NCI-H1048 (cell line): ENCODE measurements at regions not wholly inside any gene's neighbourhood (a gene's known extent, or its start where the extent isn't known, plus 50 kb on each side); places are given as distances from the start of the nearest gene placed in this dataset.

Experiments used
- DNase-seq: peaks from one replicate; lab custom pipeline; 2025; lab: John Stamatoyannopoulos, UW

GRCh38 chr22:27122574-27122973 is 465.2 kb downstream of the MIAT start:
- DNase-seq: no peak

GRCh38 chr22:27123880-27124279 is 466.5 kb downstream of the MIAT start:
- DNase-seq: no peak

GRCh38 chr22:27124351-27124966 is 467.1 kb downstream of the MIAT start:
- DNase-seq: no peak

GRCh38 chr22:27125539-27125938 is 468.2 kb downstream of the MIAT start:
- DNase-seq: no peak

GRCh38 chr22:27127911-27128310 is 470.5 kb downstream of the MIAT start:
- DNase-seq: no peak

- no peak for DNase-seq
Measured at GRCh38 chr22:27128461-27129085, 471.2 kb downstream of the MIAT start.

- DNase-seq: no peak
Measured at GRCh38 chr22:27129266-27129665, 471.9 kb downstream of the MIAT start.

GRCh38 chr22:27130906-27131305 is 473.5 kb downstream of the MIAT start:
- no peak for DNase-seq

- DNase-seq: no peak
Measured at GRCh38 chr22:27131346-27131745, 474.0 kb downstream of the MIAT start.

GRCh38 chr22:27132400-27132799 is 475.0 kb downstream of the MIAT start:
- DNase-seq: no peak

- DNase-seq: no peak
Measured at GRCh38 chr22:27133019-27133431, 475.6 kb downstream of the MIAT start.

GRCh38 chr22:27133681-27134314 is 476.4 kb downstream of the MIAT start:
- DNase-seq: no peak

GRCh38 chr22:27134315-27134701 is 476.9 kb downstream of the MIAT start:
- no peak for DNase-seq

- no peak for DNase-seq
Measured at GRCh38 chr22:27135031-27135981, 477.9 kb downstream of the MIAT start.

GRCh38 chr22:27136596-27136995 is 479.2 kb downstream of the MIAT start:
- no peak for DNase-seq

- DNase-seq: no peak
Measured at GRCh38 chr22:27137871-27138337, 480.5 kb downstream of the MIAT start.

- DNase-seq: no peak
Measured at GRCh38 chr22:27138471-27138870, 481.1 kb downstream of the MIAT start.

GRCh38 chr22:27139935-27140511 is 482.6 kb downstream of the MIAT start:
- no peak for DNase-seq

- DNase-seq: no peak
Measured at GRCh38 chr22:27142286-27142685, 484.9 kb downstream of the MIAT start.

GRCh38 chr22:27144321-27144720 is 486.9 kb downstream of the MIAT start:
- DNase-seq: no peak

- peak; percentile 41 for DNase-seq
Measured at GRCh38 chr22:27146866-27147633, 489.7 kb downstream of the MIAT start.
